Fibroblast of skin of scalp (primary cell): ENCODE measurements at regions not wholly inside any gene's neighbourhood (a gene's known extent, or its start where the extent isn't known, plus 50 kb on each side); places are given as distances from the start of the nearest gene placed in this dataset.
"Not testable (repeated sequence)": the region's sequence is repeated elsewhere in the genome, so short reads cannot be mapped to it uniquely, and the experiment has no call there.

Source experiments
- DNase-seq: peaks from one replicate; pipeline ENCODE4 v3.0.0-alpha.2; 2013

DNA sequence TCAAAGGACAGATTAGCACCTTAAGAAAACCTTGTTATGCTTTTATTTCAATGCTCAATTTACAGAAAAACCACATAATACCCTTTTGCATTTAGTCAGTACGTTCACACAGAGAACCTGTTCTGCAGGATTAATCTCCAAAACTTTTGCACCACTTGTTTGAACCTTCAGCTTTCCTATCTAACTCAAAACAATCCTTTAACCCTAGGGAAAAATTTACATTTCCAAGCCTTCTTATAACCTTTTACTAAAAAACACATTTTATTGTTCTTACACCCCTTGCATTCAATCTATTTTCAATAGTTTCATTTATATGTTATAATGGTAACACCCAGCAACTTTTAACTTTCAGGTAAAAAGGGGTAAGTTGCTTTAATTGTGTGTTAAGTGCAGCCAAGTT, 952.5 kb upstream of the CNTN5 start:
- DNase-seq, result no peak

DNA sequence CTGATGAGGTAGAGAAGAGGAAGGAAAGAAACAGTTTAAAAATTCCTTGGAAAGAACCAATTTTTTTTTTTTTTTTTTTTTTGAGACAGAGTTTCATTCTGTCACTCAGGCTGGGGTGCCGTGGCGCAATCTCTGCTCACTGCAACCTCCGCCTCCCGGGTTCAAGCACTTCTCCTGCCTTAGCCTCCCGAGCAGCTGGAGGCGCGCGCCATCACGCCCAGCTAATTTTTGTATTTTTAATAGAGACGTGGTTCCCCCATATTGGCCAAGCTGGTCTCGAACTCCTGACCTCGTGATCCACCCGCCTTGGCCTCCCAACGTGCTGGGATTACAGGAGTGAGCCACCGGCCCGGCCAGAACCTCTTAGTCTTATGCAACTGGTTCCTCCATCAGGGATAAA, 951.6 kb upstream of the CNTN5 start:
- not testable (repeated sequence) for DNase-seq

DNA sequence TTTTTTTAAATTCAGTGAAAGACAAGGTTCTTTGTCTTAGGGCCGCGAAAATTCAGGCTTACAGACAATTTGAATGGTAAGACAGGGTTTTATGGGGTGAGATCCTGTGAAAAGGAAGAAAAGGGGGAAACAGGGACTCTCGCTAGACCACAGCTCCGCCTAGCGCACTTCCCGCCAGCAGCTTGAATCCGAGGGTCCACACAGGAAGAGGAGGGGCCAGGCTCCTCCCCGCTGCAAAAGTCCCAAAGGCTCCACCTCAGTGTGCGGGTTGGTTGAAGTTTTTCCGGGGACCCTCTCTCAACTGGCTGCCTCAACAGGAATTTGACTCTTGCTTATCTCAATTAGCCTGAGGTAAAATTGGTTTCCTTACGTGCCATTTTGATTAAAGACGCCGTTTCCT, 950.9 kb upstream of the CNTN5 start:
- DNase-seq, result no peak

DNA sequence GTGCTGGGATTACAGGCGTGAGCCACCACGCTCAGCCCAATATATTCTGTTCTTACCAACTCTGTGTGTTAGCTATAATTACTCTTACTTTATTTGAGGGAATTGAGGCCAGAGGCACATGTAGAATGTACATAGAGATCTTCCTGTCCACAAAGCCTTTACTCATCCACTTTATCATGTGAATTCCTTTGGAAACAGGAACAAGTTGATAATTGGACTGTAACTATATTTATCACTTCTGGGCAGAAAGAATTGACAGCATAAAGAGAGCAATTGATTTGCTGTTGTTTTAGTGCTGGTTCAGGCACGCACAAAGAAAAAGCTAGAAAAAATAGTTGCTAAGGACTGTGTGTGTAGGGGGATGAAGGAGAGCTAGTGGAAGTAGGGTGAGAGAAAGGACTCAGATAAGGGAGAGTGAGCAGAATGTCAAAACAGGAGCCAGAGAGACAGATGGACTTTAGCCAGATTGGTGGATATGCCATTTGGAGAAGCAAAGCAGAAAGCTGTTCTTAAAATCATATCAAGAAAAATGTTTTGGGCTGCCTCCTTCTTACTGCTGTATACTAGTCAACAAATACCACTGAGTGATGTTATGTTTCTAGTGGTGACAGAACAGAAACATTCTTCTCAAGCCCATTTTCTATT, 929.8 kb upstream of the CNTN5 start:
- DNase-seq, result no peak

DNA sequence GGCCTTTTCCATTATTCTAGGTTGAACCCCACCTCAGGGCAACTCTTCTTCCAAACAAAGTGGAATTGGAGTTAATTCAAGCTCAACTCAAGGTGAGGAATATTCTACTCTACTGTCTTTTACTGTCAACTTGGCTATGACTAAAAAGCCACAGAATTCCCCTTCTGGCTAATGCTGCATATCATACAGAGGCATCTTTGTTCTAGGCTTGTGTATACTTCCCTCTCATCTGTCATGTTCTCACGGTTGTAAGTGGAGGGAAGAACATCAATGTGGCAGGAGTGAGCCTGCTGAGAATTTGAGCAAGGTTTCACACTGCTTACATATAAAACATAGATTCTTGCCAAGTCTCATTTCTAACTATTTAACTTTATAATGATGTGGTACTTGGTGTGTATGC, 921.4 kb upstream of the CNTN5 start:
- DNase-seq, result no peak

DNA sequence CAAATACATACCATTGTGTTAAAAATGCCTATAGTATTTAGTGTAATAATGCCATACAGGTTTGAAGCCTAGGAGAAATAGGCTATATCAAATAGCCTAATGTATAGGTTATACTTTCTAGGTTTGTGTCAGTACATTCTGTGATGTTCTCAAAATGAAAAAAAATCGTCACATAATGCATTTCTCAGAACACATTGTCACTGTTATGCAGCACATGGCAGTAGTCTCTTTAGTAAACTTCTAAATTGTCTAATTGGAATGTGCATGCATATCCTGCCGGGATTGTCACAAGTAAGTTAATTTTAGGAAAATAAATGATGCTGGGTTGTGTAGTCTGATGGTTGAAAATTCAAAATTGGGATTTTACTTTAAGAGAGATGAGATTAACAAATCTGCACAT, 920.1 kb upstream of the CNTN5 start:
- no peak for DNase-seq

DNA sequence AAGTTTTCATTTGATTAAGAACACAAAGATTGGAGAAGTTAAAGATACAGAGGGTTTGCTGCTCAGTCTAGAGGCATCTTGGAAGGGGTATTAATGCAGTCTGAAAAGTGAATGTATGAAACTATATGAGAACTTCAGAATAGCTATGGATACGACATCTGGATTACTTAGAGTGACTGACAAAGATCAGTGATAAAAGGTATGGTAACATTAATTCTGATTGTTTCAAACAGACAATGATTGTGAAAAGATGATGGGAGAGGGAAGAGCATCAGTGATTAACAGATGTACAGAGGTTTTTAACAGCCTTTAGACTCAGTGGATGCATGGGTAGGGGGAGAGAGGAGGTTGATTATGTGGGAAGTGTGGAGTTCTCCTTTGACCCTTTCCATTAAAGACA, 919.4 kb upstream of the CNTN5 start:
- no peak for DNase-seq

DNA sequence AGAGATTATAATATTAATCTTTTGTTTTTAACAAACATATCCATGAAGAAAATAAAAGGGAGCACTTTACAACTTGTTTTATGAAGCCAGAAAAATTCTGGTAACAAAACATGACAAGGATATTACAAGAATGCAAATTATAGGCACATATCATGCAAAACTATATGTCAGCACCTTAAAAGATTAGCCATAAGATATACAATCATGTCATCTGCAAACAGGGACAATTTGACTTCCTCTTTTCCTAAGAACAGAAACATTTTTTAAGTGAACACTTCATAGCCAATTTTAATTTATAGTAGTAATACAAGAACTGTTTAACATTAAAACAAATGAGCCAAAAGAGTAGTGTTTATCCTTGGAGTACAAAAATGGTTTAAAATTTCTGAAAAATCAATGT, 916.5 kb upstream of the CNTN5 start:
- DNase-seq, result no peak

DNA sequence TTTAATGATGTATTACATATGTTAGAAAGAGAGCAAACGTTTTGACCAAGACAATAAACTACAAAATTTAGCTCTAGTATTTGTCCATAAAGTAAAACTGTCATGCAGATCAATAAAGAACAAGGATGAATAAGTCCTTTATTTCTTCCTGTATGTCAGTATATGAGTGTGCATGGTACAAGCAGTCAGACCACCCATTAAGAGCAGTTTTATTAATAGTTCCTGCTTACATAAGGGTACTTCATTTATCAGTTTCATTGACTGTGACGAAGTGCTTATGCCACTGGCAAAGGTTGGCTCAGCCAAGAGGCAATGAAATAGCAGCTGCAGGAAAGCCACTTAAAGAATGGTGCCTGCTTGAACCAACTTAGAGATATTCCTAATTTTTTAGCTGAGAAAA, 913.0 kb upstream of the CNTN5 start:
- no peak for DNase-seq

DNA sequence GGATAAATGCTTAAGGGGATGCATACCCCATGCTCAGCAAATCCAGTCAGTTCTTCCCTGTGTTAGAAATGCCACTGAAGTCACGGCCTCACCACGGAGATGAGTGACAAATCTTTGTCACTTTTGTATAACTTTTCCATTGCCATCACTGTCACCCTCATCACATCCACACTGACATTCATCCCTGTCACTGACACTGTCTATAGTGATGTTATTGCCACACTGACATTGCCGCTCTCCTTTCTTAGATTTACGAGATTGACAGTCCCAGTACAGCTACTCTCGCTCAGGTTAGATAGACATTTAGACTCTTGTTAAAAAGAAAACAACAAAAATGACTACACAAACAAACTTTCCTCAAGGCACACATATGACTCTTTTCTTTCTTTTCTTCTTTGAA, 910.7 kb upstream of the CNTN5 start:
- DNase-seq, result no peak

DNA sequence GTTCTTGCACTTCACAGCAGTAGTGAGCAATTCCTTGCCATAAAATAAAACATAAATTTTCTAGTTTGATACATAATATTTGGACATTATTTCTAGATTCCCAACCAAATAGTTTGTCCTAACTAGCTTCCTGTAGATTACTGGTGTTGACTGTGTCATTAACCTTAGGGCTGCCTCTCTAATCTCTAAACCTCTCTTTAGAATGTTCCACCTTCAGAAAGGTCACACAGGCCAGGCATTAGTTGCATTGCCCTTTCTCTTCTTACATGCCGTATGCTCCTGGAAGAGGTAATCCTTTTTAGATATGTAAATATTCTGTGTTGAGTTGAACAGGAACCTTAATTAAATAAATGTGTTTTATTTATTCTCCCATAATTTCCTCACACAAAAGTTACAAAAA, 904.9 kb upstream of the CNTN5 start:
- no peak for DNase-seq

DNA sequence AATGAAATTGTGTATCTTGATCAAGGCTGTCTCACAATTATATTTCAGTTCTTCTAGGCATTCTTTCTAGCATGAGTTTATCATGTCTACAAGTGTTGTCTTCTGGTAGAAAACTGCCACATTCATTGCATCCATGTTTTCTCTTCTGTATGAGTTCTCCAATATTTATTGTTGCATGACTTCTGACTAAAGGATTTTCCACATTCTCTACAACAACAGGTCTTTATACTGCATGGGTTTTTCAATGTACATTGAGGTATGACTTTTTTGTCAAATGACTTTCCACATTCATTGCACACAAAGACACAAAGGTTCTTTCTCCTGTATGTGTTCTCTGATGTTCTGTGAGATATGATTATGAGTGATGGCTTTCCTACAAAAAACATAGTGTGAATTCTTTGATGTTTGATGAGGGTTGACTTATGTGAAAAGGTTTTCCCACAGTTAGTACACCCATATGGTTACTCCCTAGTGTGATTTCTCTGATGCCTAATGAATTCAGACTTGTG, 890.6 kb upstream of the CNTN5 start:
- DNase-seq, result no peak

DNA sequence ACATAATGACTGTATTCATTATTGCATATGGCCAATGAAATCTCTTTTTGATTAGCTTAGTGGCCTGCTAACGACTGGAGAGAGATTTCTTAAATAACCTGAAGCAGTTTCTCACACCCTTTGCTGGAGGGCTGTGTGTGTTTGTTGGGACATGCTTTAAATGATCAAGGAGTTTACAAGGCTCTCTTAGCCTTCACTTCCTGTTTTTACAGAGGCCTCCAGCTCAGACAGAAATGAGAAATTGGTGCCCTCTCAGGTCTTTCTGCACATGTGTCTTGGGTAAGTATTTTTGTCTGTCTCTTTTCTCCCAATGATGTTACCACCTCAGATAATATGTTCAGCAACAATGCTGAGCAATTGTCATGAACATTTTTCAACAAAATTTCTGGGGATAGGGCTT, 884.4 kb upstream of the CNTN5 start:
- DNase-seq, result no peak

DNA sequence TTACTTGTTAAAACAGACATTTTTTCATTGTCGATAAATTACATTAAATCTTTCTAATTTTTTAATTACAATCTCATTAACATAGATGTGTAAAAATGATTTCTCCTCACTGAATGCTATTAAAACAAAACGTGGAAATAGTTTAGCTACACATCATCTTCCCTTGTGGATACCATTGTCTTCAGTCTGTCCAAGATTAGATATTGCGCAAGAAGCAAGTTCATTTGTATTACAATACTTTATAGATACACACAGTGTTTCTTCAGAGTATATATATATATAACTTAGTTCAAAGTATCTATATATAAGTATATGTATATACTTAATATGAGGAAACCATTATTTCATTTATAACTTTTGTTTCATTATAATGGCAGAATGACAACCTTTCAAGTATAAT, 883.3 kb upstream of the CNTN5 start:
- no peak for DNase-seq

DNA sequence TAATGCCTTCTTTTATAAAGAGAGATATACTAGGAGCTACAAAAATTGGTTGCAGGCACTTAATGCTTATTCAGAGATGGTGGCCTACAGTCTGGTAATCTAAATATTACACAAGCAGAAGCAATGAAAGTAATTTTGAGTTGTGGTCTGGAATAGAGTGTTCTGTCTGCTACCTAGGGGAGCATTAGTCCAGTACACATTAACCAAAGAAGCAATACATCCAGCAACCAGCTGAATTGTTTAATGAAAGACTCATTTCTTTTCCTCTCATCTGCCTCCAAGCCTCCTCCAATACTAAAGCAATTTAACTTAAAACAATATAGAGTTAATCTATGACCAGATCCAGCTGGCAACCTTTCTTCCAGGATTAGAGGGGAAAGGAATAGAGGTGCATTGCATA, 877.1 kb upstream of the CNTN5 start:
- DNase-seq, result no peak

DNA sequence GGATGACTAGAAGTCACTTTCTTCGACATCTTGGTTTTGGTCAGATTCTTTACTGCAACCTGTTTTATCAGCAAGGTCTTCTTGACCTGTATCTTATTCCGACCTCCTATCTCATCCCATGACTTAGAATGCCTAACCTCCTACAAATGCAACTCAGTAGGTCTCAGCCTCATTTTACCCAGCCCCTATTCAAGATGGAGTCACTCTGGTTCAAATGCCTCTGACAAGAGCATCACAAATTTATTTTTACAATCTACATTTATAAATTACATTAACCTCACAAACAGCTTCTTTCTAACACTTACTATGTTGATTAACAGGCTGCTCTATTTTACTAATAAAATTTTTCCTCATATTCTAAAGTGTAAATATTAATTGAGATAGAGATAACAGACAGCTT, 867.0 kb upstream of the CNTN5 start:
- DNase-seq, result no peak

DNA sequence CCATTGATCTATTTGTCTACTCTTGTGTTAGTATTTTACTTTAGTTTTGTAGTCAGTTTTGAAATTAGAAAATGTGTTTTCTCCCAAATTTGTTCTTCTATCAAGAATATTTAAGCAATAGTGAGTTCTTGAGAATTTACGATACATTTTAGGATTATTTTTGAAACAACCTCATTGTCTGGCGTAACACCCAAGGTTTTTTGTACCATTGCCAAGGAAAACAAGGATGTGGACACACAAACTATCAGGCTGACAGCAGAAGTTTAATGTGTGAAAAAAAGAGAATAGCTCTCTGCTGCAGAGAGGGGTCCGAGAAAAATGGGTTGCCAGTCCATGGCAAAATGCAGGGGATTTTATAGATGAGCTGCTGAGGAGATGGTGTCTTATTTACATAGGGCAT, 865.1 kb upstream of the CNTN5 start:
- DNase-seq, result no peak

DNA sequence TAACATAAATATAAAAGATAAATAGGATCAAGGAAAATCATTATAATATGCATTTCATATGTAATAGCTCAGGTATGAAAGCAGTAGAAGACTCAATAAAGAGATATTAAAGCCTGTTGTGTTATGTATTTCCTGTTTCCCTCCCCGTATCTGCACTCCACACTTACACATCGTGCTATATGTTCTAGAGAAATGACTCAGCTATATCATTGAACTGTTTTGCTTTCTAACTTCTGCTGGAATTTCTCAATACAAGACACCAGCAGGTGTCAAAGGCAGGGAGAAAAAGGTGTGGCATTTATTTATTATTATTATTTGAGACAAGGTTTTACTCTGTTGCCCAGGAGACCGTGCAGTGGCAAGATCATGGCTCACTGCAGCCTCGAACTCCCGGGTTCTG, 842.8 kb upstream of the CNTN5 start:
- DNase-seq, result no peak

DNA sequence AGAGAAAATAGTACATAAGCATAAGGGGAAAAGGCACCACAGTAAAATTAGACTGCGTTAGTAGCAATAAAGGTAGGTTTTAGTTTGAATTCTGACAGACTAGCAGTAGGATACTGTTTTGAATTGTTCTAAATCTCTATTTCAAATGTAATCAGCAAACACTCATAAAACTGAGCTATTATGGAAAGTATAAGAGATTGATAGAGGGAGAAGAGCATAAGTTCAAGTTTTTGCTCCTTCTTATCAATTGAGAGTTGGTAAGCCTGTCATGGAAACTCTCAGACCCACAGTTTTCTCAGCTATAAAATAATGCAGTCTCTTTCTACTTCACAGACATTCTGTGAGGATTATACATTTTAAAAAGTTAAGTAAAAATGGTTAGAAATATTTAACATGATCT, 840.2 kb upstream of the CNTN5 start:
- DNase-seq, result no peak

DNA sequence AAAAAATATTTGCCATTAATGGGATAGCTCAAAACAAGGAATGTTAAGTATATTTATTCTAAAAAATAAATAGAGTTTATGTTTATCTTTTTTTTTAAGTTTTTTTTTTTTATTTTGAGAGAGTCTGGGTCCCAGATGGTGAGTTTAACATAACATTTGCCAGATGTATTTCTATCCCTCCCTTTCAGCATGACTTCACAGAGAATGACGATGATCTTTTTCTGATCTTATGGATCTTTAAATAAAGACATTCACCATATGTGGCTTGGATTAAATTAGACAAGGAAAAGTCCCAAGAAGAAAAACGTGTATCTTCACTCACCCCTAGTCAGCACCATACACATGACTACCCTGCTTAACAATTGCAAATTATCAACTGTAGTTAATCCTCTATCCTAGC, 839.8 kb upstream of the CNTN5 start:
- DNase-seq, result no peak

DNA sequence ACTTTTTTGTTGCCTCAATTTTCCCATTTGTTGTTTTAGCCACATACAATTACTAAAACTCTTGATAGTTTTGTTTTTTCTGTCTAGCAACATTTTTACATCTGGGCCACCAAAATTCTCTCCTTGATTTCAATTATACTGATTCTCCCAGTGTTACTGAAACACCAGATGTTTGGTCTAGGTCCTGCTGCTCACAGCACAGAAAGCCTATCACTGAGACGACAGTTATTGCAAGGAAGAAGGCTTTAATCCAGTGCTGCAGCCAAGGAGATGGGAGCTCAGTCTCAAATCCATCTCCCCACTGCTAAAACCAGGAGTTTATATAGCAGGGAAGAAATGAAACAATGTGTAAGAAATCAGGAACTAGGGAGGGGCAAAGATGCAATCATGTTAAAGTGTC, 837.7 kb upstream of the CNTN5 start:
- no peak for DNase-seq

DNA sequence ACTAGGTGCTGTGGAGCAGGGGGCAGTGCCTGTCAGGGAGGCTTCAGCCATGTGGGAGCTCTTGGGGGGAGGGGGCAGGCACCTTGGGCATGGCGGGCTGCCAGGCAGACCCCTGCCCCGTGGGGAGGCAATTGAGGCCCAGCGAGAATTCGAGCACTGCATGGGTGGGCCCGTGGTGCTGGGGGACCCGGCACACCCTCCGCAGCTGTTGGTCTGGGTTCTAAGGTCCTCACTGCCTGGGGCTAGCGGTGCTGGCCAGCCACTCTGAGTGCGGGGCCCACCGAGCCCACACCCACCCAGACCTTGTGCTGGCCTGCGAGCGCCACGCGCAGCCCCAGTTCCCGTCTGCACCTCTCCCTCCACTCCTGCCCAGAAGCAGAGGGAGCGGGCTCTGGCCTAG, 835.5 kb upstream of the CNTN5 start:
- DNase-seq, result no peak

DNA sequence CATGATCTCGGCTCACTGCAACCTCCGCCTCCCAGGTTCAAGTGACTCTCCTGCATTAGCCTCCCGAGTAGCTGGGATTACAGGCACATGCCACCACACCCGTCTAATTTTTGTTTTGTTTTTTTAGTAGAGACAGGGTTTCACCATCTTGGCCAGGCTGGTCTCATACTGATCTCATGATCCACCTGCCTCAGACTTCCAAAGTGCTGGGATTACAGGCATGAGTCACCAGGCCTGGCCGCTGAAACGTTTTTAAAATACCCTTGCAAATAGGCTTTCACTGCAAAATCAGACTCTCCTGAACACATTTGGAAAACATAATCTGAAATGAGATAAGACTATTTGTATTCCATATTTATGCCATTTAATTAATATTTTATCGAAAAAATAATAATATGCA, 826.1 kb upstream of the CNTN5 start:
- no peak for DNase-seq

DNA sequence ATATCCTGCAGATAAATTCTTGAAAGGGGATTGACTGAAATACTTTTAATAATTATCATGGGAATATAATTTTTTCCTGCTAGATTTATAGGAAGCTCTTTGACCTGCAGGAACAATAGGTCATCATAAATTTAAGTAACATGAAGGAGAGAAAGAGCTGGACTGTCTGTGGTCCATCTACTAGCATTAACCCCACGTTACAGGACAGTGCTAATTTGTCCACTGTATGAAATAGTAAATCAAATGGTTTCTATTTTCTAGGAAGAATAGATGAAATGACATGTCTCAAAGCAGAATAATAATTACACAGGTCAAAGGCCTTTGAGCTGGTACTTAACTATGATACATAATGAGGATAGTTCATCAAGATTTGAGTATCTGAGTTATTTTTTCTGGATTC, 825.4 kb upstream of the CNTN5 start:
- no peak for DNase-seq

DNA sequence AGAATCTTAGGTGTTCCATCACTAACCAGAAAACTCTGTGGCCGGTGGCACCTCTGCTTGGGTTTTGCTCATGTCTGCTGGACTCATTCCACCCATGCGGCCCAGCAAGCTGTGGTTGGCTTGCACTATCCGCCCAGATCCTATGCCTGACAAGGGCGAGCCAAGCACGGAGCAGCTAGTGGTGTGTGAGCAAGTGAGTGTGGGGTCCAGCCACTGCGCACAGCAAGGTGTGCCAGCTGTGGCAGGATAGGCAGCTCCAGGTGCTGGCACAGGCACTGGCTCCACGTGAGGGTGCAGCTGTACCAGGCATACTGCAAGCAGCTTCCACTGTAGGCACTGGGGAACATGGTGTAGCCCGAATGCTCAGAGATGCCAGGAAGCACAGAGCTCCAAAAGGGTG, 813.7 kb upstream of the CNTN5 start:
- DNase-seq, result no peak

DNA sequence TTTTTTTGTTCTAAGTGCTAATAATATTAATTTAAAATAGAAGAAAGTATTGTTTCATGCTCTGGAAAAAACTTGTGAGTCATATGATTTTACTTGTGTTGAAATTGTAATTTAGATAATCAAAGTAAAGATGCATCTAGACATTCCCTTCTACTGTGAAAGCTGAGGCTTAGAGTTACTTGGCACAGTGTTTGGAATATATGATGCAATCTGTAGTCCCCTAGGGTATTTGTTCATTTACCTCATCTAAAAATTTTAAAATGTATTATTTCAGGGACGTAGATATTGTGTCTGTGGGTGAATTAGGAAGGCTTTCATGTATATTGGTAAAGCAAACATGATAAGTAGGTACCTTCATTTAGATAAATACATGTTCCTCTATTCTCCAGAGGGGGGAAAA, 793.5 kb upstream of the CNTN5 start:
- DNase-seq, result no peak
